ENCODE measurements at regions not wholly inside any gene's neighbourhood (a gene's known extent, or its start where the extent isn't known, plus 50 kb on each side); places are given as distances from the start of the nearest gene placed in this dataset.
"Not testable (repeated sequence)": the region's sequence is repeated elsewhere in the genome, so short reads cannot be mapped to it uniquely, and the experiment has no call there.

DNA sequence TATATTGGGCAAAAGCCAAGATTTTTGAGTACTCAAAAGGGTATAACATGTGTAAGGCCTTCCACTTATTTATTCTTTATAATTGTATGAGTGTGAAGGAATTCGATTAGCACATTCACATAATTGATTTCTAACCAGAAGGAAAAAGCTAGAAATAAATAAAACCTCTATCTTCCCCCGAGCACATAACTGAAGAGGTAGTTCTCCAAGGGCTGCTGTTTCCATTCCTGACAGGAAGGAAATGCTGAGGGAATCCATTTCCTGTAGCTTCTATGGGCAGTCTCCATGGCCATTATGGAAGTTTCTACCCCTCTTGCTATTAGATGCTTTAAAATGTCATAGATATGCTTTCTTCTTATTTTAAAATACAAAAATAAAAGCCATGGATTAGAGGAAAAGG lies 70.5 kb upstream of the ABCB5 start:
- H2AFZ ChIP-seq (ENCODE audit: low read length) = no peak overlapping the region
- H3K27ac ChIP-seq (ENCODE audit: low read length) = no peak overlapping the region
- CTCF ChIA-PET = no interaction called here

DNA sequence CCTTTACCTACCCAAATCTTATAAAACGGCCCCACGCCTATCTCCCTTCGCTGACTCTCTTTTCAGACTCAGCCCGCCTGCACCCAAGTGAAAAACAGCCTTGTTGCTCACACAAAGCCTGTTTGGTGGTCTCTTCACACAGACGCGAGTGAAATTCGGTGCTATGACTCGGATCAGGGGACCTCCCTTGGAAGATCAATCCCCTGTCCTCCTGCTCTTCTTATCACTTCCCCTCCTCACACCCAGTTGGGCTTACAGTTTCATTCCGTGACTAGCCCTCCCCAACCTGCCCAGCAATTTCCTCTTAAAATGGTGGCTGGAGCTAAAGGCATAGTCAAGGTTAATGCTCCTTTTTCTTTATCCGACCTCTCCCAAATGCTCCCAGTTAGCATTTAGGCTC lies 68.5 kb upstream of the ABCB5 start:
- DNase-seq; intact Hi-C loops (cut with micrococcal nuclease); H3K4me3 ChIP-seq (ENCODE audit: low read length); H3K36me3 ChIP-seq (ENCODE audit: low read depth, low read length); H3K79me2 ChIP-seq (ENCODE audit: low read length); CTCF ChIA-PET; H3K9me3 ChIP-seq (ENCODE audit: low read length); H2AFZ ChIP-seq (ENCODE audit: low read length); H4K20me1 ChIP-seq (ENCODE audit: low read length); H3K9ac ChIP-seq (ENCODE audit: low read length); H3K9me2 ChIP-seq (replicated peaks; ENCODE audit: low read length); ATAC-seq; H3K4me1 ChIP-seq (ENCODE audit: insufficient read depth, low read length); H3K27ac ChIP-seq (ENCODE audit: low read length); H3F3A ChIP-seq (ENCODE audit: low read length, unreplicated experiment); H3K4me2 ChIP-seq (ENCODE audit: low read length); H3K27me3 ChIP-seq (ENCODE audit: low read length); BruUV-seq (replicated peaks); POLR2A ChIA-PET (ENCODE audit: unreplicated experiment): not testable (repeated sequence)

More for the DNA sequence above, 70.5 kb upstream of the ABCB5 start:
- Histone ChIP-seq H4K20me1 (ENCODE audit: low read length) (no peaks in the 10 kb centered on the region), H3K4me1 (ENCODE audit: insufficient read depth, low read length) (peaks cover 9% of the 10 kb centered on the region; the same call in 1 of the 2 replicates), H3F3A (ENCODE audit: low read length, unreplicated experiment) (no peaks in the 10 kb centered on the region), H3K9ac (ENCODE audit: low read length) (no peak overlapping the region), H3K4me3 (ENCODE audit: low read length) (no peak overlapping the region), H3K4me2 (ENCODE audit: low read length) (no peak overlapping the region), H3K27me3 (ENCODE audit: low read length) (no peaks in the 10 kb centered on the region), H3K36me3 (ENCODE audit: low read depth, low read length) (no peaks in the 10 kb centered on the region), H3K9me3 (ENCODE audit: low read length) (no peaks in the 10 kb centered on the region), H3K9me2 (replicated peaks; ENCODE audit: low read length) (no peaks in the 10 kb centered on the region), H3K79me2 (ENCODE audit: low read length) (no peaks in the 10 kb centered on the region)
- POLR2A ChIA-PET (ENCODE audit: unreplicated experiment) = no interaction called here
- no peak for ATAC-seq
- TF ChIP-seq EZH2 (IDR thresholded peaks at IDR 0.05; ENCODE audit: low read length, unreplicated experiment) (no peak), EZH2phosphoT487 (IDR thresholded peaks at IDR 0.05; ENCODE audit: borderline replicate concordance, low read length) (no peak)
- TF ChIP-seq, protein P1, sequence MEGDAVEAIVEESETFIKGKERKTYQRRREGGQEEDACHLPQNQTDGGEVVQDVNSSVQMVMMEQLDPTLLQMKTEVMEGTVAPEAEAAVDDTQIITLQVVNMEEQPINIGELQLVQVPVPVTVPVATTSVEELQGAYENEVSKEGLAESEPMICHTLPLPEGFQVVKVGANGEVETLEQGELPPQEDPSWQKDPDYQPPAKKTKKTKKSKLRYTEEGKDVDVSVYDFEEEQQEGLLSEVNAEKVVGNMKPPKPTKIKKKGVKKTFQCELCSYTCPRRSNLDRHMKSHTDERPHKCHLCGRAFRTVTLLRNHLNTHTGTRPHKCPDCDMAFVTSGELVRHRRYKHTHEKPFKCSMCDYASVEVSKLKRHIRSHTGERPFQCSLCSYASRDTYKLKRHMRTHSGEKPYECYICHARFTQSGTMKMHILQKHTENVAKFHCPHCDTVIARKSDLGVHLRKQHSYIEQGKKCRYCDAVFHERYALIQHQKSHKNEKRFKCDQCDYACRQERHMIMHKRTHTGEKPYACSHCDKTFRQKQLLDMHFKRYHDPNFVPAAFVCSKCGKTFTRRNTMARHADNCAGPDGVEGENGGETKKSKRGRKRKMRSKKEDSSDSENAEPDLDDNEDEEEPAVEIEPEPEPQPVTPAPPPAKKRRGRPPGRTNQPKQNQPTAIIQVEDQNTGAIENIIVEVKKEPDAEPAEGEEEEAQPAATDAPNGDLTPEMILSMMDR (conservative IDR thresholded peaks at IDR 0.05; ENCODE audit: low read depth, low read length) = no peak
- no TSS peak for BruUV-seq (replicated peaks)
- DNase-seq = no peak
- intact Hi-C loops (cut with micrococcal nuclease) = no loop called here

GRCh38 chr7:20554072-20554471 lies 61.4 kb upstream of the ABCB5 start:
- TF ChIP-seq, protein P1 (conservative IDR thresholded peaks at IDR 0.05; ENCODE audit: low read depth, low read length) = no peak
- no peak for TF ChIP-seq EZH2 (IDR thresholded peaks at IDR 0.05; ENCODE audit: low read length, unreplicated experiment)
- TF ChIP-seq EZH2phosphoT487 (IDR thresholded peaks at IDR 0.05; ENCODE audit: borderline replicate concordance, low read length) = no peak
- H3K79me2 ChIP-seq (ENCODE audit: low read length) = no peaks in the 10 kb centered on the region
- H3K36me3 ChIP-seq (ENCODE audit: low read depth, low read length) = no peaks in the 10 kb centered on the region
- H3K4me2 ChIP-seq (ENCODE audit: low read length) = no peak overlapping the region
- no peaks in the 10 kb centered on the region for H3K4me1 ChIP-seq (ENCODE audit: insufficient read depth, low read length)
- no peak overlapping the region for H3K27ac ChIP-seq (ENCODE audit: low read length)
- CTCF ChIA-PET = no interaction called here
- no peaks in the 10 kb centered on the region for H4K20me1 ChIP-seq (ENCODE audit: low read length)
- H3K27me3 ChIP-seq (ENCODE audit: low read length) = no peaks in the 10 kb centered on the region
- DNase-seq (no peak), ATAC-seq (no peak)
- intact Hi-C loops (cut with micrococcal nuclease) = no loop called here
- no peak overlapping the region for H3K4me3 ChIP-seq (ENCODE audit: low read length)
- H3F3A ChIP-seq (ENCODE audit: low read length, unreplicated experiment) = no peaks in the 10 kb centered on the region
- no peaks in the 10 kb centered on the region for H3K9me2 ChIP-seq (replicated peaks; ENCODE audit: low read length)
- H3K9ac ChIP-seq (ENCODE audit: low read length) = no peak overlapping the region
- H2AFZ ChIP-seq (ENCODE audit: low read length) = peak overlapping the region; percentile 34; the same call in 1 of the 2 replicates
- H3K9me3 ChIP-seq (ENCODE audit: low read length) = no peaks in the 10 kb centered on the region
- POLR2A ChIA-PET (ENCODE audit: unreplicated experiment) = no interaction called here
- no TSS peak for BruUV-seq (replicated peaks)
